CD14-positive monocyte (primary cell): ENCODE measurements at regions not wholly inside any gene's neighbourhood (a gene's known extent, or its start where the extent isn't known, plus 50 kb on each side); places are given as distances from the start of the nearest gene placed in this dataset.

Source experiments
- DNase-seq, 3 donors: peaks; one replicate each; pipeline ENCODE4 v3.0.0-alpha.2; 2011 to 2022
- H2AFZ ChIP-seq: 2 replicates; pipeline ENCODE4 v1.6.0; 2012; ENCODE audit warnings: mild to moderate bottlenecking, low read depth, low read length, inconsistent platforms; ENCODE audit not compliant: insufficient read depth, poor library complexity, severe bottlenecking
- H3K27ac ChIP-seq, 2 donors: 1 replicate in 1 of 2; 2 replicates in 1 of 2; pipeline ENCODE4 v1.5.1; 2012 to 2013; ENCODE audit warnings: low read length in 2 of 2, control low read depth in 1 of 2, inconsistent platforms in 1 of 2, low read depth in 1 of 2, mild to moderate bottlenecking in 1 of 2
- H3K27me3 ChIP-seq, 2 donors: one replicate each; pipeline versions ENCODE4 v1.6.0 to v1.6.1; 2011 to 2013; ENCODE audit warnings: low read length in 2 of 2; ENCODE audit not compliant: control insufficient read depth in 2 of 2, insufficient read depth in 2 of 2
- H3K36me3 ChIP-seq, 2 donors: replicated peaks in 1 of 2; 1 replicate in 1 of 2; 2 replicates in 1 of 2; pipeline versions ENCODE4 v1.5.1 to v1.6.1; 2012 to 2013; ENCODE audit warnings: low read length in 2 of 2, control low read depth in 1 of 2, inconsistent platforms in 1 of 2, mild to moderate bottlenecking in 1 of 2; ENCODE audit not compliant: insufficient read depth in 2 of 2, control insufficient read depth in 1 of 2
- H3K4me1 ChIP-seq, 2 donors: 1 replicate in 1 of 2; 2 replicates in 1 of 2; pipeline versions ENCODE4 v1.5.1 to v1.6.1; 2012 to 2013; ENCODE audit warnings: low read length in 2 of 2, control low read depth in 1 of 2, inconsistent platforms in 1 of 2, mild to moderate bottlenecking in 1 of 2, moderate library complexity in 1 of 2; ENCODE audit not compliant: insufficient read depth in 2 of 2, control insufficient read depth in 1 of 2
- H3K4me2 ChIP-seq: replicated peaks from 2 replicates; pipeline ENCODE3; 2012; ENCODE audit warnings: low read length, moderate library complexity, mild to moderate bottlenecking; ENCODE audit not compliant: poor library complexity, severe bottlenecking; ENCODE audit errors: extremely low read depth
- H3K4me3 ChIP-seq, 3 experiments: fragments of 200-600 bp in 1 of 3; sonication (generic) in 1 of 3; replicated peaks in 1 of 3; 1 replicate in 2 of 3; 2 replicates in 1 of 3; pipeline ENCODE4 v1.5.1; 2011 to 2013; ENCODE audit warnings: low read length in 3 of 3, mild to moderate bottlenecking in 3 of 3, control low read depth in 2 of 3, low read depth in 2 of 3, inconsistent platforms in 1 of 3, moderate library complexity in 1 of 3
- H3K79me2 ChIP-seq: 2 replicates; pipeline ENCODE4 v1.6.0; 2012; ENCODE audit warnings: mild to moderate bottlenecking, control low read depth, inconsistent platforms, low read length, moderate library complexity; ENCODE audit not compliant: insufficient read depth
- H3K9ac ChIP-seq: 2 replicates; pipeline ENCODE4 v1.6.0; 2017; ENCODE audit warnings: low read length, mild to moderate bottlenecking; ENCODE audit not compliant: insufficient read depth, poor library complexity, severe bottlenecking
- H3K9me3 ChIP-seq, 2 donors: replicated peaks in 1 of 2; 1 replicate in 1 of 2; 2 replicates in 1 of 2; pipeline versions ENCODE4 v1.5.1 to v1.6.1; 2012 to 2013; ENCODE audit warnings: low read length in 2 of 2, control low read depth in 1 of 2; ENCODE audit not compliant: control insufficient read depth in 1 of 2, insufficient read depth in 1 of 2
- H4K20me1 ChIP-seq: 2 replicates; pipeline ENCODE4 v1.6.0; 2012; ENCODE audit warnings: mild to moderate bottlenecking, low read length, control low read depth, moderate library complexity; ENCODE audit not compliant: insufficient read depth
- H3K27ac Mint-ChIP-seq, 7 donors: one replicate each; pipeline ENCODE4 v1.8.0; 2020; ENCODE audit warnings: mild to moderate bottlenecking in 7 of 7, mixed read lengths in 7 of 7, moderate library complexity in 6 of 7, inconsistent platforms in 2 of 7
- H3K27me3 Mint-ChIP-seq, 3 donors: one replicate each; pipeline ENCODE4 v1.8.0; 2021 to 2022; ENCODE audit warnings: low read depth in 3 of 3, mild to moderate bottlenecking in 3 of 3, mixed read lengths in 3 of 3, moderate library complexity in 3 of 3, inconsistent platforms in 1 of 3
- H3K36me3 Mint-ChIP-seq, 2 donors: one replicate each; pipeline ENCODE4 v1.8.0; 2020; ENCODE audit warnings: mixed read lengths in 2 of 2, inconsistent platforms in 1 of 2, mild to moderate bottlenecking in 1 of 2
- H3K4me1 Mint-ChIP-seq: one replicate; pipeline ENCODE4 v1.8.0; 2020; ENCODE audit warnings: mild to moderate bottlenecking, mixed read lengths
- H3K4me3 Mint-ChIP-seq, 2 donors: one replicate each; pipeline ENCODE4 v1.8.0; 2020; ENCODE audit warnings: mild to moderate bottlenecking in 2 of 2, mixed read lengths in 2 of 2, moderate library complexity in 1 of 2
- H3K9me3 Mint-ChIP-seq, 7 donors: one replicate each; pipeline ENCODE4 v1.8.0; 2020 to 2022; ENCODE audit warnings: mixed read lengths in 7 of 7, mild to moderate bottlenecking in 6 of 7, moderate library complexity in 6 of 7, inconsistent platforms in 2 of 7
- CTCF ChIP-seq: fragments of 200-600 bp; IDR thresholded peaks from one replicate; pipeline ENCODE4 v1.8.0; 2022; ENCODE audit warnings: antibody characterized with exemption, mild to moderate bottlenecking
- WGBS: methylation state at CpG from one replicate; pipeline ENCODE4 v1.1.5; 2013; ENCODE audit warnings: missing lambda C conversion rate; ENCODE audit not compliant: insufficient coverage; 5-methylcytosine and 5-hydroxymethylcytosine counted together
- intact Hi-C, 2 donors: fragments of 100-400 bp; cut with micrococcal nuclease; formaldehyde crosslinking; loops; one replicate each; pipeline versions ENCODE4 v1.15.0 to v1.15.1; 2023

GRCh38 chr4:124478470-124478869 lies 234.1 kb downstream of the ANKRD50 start:
- no peak overlapping the region for H3K4me3 Mint-ChIP-seq
- Histone ChIP-seq H3K4me3 (no peak overlapping the region), H3K36me3 (no peaks in the 10 kb centered on the region), H4K20me1 (no peaks in the 10 kb centered on the region), H3K79me2 (no peaks in the 10 kb centered on the region), H3K4me1 (no peaks in the 10 kb centered on the region), H3K27me3 (no peaks in the 10 kb centered on the region), H2AFZ (no peak overlapping the region), H3K27ac (no peak overlapping the region), H3K9ac (no peak overlapping the region), H3K9me3 (peaks cover 0 to 3% of the 10 kb centered on the region in 2 donors), H3K4me2 (no peak overlapping the region)
- no peak for TF ChIP-seq CTCF
- peaks cover 2 to 19% (median 6%) of the 10 kb centered on the region in 7 donors for H3K9me3 Mint-ChIP-seq
- no peak overlapping the region for H3K27ac Mint-ChIP-seq
- no peaks in the 10 kb centered on the region for H3K4me1 Mint-ChIP-seq
- no peaks in the 10 kb centered on the region for H3K36me3 Mint-ChIP-seq
- peaks cover 0 to 2% (median 0%) of the 10 kb centered on the region in 3 donors for H3K27me3 Mint-ChIP-seq
- intact Hi-C loops, result no loop called here
- no CpG with 5 or more reads among the region's 1 CpG for WGBS
- DNase-seq, result no peak

DNA sequence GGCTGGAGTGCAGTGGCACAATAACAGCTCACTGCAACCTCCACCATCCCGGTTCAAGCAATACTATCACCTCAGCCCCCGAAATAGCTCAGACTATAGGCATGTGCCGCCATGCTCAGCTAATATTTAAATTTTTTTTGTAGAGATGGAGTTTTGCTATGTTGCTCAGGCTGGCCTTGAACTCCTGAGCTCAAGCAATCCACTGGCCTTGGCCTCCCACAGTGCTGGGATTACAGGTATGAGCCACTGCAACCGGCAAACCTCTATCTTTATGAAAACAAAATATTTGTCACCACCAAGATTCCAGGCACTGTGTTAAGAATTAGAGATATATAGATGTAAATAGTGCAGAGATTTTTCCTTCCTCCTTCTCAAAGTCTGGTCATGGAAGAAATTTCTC lies 232.5 kb downstream of the ANKRD50 start:
- H2AFZ ChIP-seq, result no peak overlapping the region
- no peaks in the 10 kb centered on the region for H3K27me3 ChIP-seq
- H3K4me3 ChIP-seq, result no peak overlapping the region
- H3K9ac ChIP-seq, result no peak overlapping the region
- Mint-ChIP-seq H3K9me3 (peaks cover 2 to 12% (median 6%) of the 10 kb centered on the region in 7 donors), H3K27ac (no peak overlapping the region), H3K4me3 (no peak overlapping the region), H3K27me3 (peaks cover 0 to 2% (median 0%) of the 10 kb centered on the region in 3 donors), H3K36me3 (no peaks in the 10 kb centered on the region), H3K4me1 (no peaks in the 10 kb centered on the region)
- H4K20me1 ChIP-seq, result no peaks in the 10 kb centered on the region
- no peak overlapping the region for H3K4me2 ChIP-seq
- H3K27ac ChIP-seq, result no peak overlapping the region
- H3K79me2 ChIP-seq, result no peaks in the 10 kb centered on the region
- no peak for DNase-seq
- intact Hi-C loops, result no loop called here
- no CpG with 5 or more reads among the region's 4 CpGs for WGBS
- TF ChIP-seq CTCF, result no peak
- no peaks in the 10 kb centered on the region for H3K9me3 ChIP-seq
- H3K4me1 ChIP-seq, result no peaks in the 10 kb centered on the region
- H3K36me3 ChIP-seq, result no peaks in the 10 kb centered on the region
